ENCODE measurements at regions not wholly inside any gene's neighbourhood (a gene's known extent, or its start where the extent isn't known, plus 50 kb on each side); places are given as distances from the start of the nearest gene placed in this dataset.

DNA sequence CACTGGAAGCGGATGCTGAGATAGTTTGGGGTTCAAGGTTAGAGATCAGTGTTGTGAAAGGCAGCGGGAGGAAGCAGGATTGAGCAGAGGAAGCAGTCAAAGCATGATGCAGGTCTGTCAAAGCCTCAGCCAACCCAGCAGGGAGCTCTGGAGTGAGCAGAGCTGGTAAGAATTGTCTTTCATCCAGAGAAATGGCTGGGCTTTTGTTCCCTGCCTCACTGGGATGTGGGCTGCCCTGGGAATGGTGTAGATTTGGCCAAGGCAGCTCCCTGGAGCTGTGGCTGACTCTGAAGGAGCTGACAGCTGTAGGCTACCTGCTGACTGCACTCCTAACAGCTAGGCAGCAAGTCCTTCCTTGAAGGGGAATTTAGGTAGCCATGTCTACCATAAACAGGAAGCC lies 61.9 kb upstream of the STXBP5L start:
- TF ChIP-seq CTCF (IDR thresholded peaks at IDR 0.05) (no peak), POLR2A (IDR thresholded peaks at IDR 0.05) (no peak), EP300 (IDR thresholded peaks at IDR 0.05) (no peak)
